ENCODE measurements at regions not wholly inside any gene's neighbourhood (a gene's known extent, or its start where the extent isn't known, plus 50 kb on each side); places are given as distances from the start of the nearest gene placed in this dataset.

DNA sequence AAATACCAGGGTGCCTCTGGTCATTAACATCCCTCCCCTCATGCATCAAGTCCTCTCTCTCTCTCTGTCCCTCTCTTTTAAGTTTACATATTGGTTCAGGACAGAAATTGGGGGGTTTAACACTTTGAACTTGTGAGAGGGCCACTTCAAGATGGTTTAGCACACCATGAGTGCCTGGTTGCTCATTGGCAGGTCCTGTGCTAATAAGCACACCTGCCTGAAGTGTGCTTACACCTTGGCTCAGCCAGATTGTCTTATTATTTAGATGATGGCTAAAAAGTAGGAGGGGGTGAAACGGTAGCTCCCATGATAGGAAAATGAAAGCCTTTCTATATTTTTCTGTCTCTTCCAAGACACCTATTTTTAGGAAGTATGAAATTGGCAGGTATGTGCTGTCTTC, 205.8 kb downstream of the ARL6IP6 start:
- Histone ChIP-seq H3K27me3 (no peaks in the 10 kb centered on the region), H3K27ac (replicated peaks in 1 of 4) (peak overlapping the region in 2 of 4 donors; percentile 40 to 65), H3K4me3 (no peak overlapping the region), H3K36me3 (no peaks in the 10 kb centered on the region), H3K9me3 (no peaks in the 10 kb centered on the region), H3K4me1 (peaks cover 0 to 27% (median 23%) of the 10 kb centered on the region in 4 donors)
- intact Hi-C loops (cut with DNase I) = no loop called here
- 39% methylated on average over 1 of the region's 1 CpG for WGBS
- no peak for DNase-seq (ENCODE audit: extremely low spot score)
- TF ChIP-seq, protein P1, sequence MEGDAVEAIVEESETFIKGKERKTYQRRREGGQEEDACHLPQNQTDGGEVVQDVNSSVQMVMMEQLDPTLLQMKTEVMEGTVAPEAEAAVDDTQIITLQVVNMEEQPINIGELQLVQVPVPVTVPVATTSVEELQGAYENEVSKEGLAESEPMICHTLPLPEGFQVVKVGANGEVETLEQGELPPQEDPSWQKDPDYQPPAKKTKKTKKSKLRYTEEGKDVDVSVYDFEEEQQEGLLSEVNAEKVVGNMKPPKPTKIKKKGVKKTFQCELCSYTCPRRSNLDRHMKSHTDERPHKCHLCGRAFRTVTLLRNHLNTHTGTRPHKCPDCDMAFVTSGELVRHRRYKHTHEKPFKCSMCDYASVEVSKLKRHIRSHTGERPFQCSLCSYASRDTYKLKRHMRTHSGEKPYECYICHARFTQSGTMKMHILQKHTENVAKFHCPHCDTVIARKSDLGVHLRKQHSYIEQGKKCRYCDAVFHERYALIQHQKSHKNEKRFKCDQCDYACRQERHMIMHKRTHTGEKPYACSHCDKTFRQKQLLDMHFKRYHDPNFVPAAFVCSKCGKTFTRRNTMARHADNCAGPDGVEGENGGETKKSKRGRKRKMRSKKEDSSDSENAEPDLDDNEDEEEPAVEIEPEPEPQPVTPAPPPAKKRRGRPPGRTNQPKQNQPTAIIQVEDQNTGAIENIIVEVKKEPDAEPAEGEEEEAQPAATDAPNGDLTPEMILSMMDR (IDR thresholded peaks at IDR 0.05) = no peak
- TF ChIP-seq POLR2A (IDR thresholded peaks at IDR 0.05; ENCODE audit: low read depth) (no peak), POLR2AphosphoS5 (IDR thresholded peaks at IDR 0.05) (no peak), EP300 (IDR thresholded peaks at IDR 0.05) (no peak)

DNA sequence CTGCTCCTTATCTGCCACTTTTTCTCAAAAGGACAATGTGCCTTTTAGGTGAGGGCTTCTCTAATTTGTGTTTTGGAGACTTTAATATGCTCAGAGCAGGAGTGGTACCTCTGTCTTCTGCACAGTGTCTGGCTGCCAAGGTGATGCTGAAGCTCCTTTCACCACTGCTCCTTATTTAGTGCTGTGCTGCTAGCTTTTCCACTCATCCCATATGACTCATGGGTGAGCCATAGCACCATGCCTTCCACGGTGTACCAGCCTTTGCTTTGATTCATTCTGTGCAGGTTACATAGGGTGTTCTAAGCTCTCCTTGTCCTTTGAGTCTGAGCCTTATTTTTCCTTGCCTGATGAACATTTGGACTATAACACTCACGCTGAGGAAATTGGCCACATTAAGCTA, 202.4 kb downstream of the ARL6IP6 start:
- Histone ChIP-seq H3K27ac (replicated peaks in 1 of 4) (peak overlapping the region in 3 of 4 donors; percentile 31 to 57 (median 52)), H3K27me3 (no peaks in the 10 kb centered on the region), H3K4me1 (peaks cover 0 to 24% (median 21%) of the 10 kb centered on the region in 4 donors), H3K36me3 (no peaks in the 10 kb centered on the region), H3K4me3 (no peak overlapping the region), H3K9me3 (no peaks in the 10 kb centered on the region)
- intact Hi-C loops (cut with DNase I) = no loop called here
- DNase-seq (ENCODE audit: extremely low spot score) = no peak
- TF ChIP-seq POLR2A (IDR thresholded peaks at IDR 0.05; ENCODE audit: low read depth) = no peak
- TF ChIP-seq, protein P1 (IDR thresholded peaks at IDR 0.05) = no peak
- TF ChIP-seq EP300 (IDR thresholded peaks at IDR 0.05) = no peak
- TF ChIP-seq POLR2AphosphoS5 (IDR thresholded peaks at IDR 0.05) = peak; percentile 65
- 30% methylated on average over 2 of the region's 2 CpGs for WGBS

DNA sequence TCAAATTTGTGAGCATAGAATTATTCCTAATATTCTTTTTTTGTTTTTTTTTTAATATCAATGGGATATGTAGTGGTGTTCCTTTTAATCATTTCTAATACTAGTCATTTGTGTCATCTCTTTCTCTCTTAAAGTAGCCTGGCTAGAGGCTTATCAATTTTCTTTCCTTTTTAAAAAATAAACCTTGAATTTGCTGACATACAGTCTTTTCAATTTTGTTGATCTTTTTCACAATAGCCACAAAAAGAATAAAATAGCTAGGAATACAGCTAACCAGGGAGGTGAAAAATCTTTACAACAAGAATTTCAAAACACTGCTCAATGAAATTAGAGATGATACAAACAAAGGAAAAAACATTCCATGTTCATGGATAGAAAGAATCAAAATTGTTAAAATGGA, 192.6 kb downstream of the ARL6IP6 start:
- intact Hi-C loops (cut with DNase I) = no loop called here
- no peak overlapping the region for H3K4me3 ChIP-seq
- DNase-seq (ENCODE audit: extremely low spot score) = no peak
- H3K4me1 ChIP-seq = no peaks in the 10 kb centered on the region
- no peaks in the 10 kb centered on the region for H3K36me3 ChIP-seq
- TF ChIP-seq, protein P1 (IDR thresholded peaks at IDR 0.05) = no peak
- no peak for TF ChIP-seq EP300 (IDR thresholded peaks at IDR 0.05)
- H3K27ac ChIP-seq (replicated peaks in 1 of 4) = no peak overlapping the region
- H3K9me3 ChIP-seq = no peaks in the 10 kb centered on the region
- no peaks in the 10 kb centered on the region for H3K27me3 ChIP-seq

DNA sequence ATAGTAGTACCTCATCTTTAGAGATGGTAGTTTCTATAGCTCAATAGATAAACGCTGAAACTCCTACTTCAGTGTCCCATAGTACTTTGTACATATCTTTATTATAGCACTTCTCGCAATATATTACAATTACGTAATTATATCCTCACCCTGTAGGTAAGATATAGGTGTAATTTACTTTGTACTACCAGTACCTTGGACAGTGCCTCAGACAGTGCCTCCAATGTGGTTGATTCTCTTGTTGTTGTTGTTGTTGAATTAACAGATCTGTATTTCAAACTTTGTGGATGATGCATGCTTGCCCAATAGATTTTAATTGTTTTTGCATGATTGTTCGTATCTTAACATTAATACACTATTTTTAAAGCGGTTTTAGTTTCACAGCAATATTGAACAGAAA, 188.6 kb downstream of the ARL6IP6 start:
- no peaks in the 10 kb centered on the region for H3K4me1 ChIP-seq

DNA sequence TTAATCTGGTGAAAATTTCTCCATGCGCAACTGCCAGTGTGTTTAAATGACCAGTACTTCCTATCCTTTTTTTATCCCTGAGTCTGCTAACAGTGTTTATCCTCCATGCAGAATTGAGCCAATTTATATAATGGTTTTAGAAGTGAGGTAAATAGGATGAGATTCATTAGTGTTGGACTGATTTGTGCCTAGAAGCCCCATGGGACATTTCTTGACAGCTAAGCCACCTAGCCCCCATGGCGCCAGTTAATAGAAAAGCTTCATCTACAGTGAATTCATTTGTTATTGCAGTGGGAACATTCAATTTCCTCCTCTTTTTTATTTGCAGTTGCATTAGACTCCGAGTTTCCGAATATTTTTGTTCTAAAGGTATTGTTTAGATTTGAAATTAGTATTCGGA, 175.6 kb downstream of the ARL6IP6 start:
- Histone ChIP-seq H3K4me1 (peaks cover 0 to 12% (median 9%) of the 10 kb centered on the region in 4 donors), H3K36me3 (no peaks in the 10 kb centered on the region), H3K9me3 (no peaks in the 10 kb centered on the region), H3K4me3 (no peak overlapping the region), H3K27me3 (no peaks in the 10 kb centered on the region), H3K27ac (replicated peaks in 1 of 4) (no peak overlapping the region)
- TF ChIP-seq, protein P1 (IDR thresholded peaks at IDR 0.05) = no peak
- TF ChIP-seq EP300 (IDR thresholded peaks at IDR 0.05) (no peak), POLR2AphosphoS5 (IDR thresholded peaks at IDR 0.05) (no peak), POLR2A (IDR thresholded peaks at IDR 0.05; ENCODE audit: low read depth) (no peak)
- intact Hi-C loops (cut with DNase I) = no loop called here
- WGBS = 92% methylated on average over 5 of the region's 5 CpGs
- no peak for DNase-seq (ENCODE audit: extremely low spot score)

More for the DNA sequence above, 188.6 kb downstream of the ARL6IP6 start:
- TF ChIP-seq POLR2AphosphoS5 (IDR thresholded peaks at IDR 0.05) = no peak
- TF ChIP-seq, protein P1 (IDR thresholded peaks at IDR 0.05) = no peak
- no peak for TF ChIP-seq EP300 (IDR thresholded peaks at IDR 0.05)
- intact Hi-C loops (cut with DNase I) = no loop called here
- no peak for DNase-seq (ENCODE audit: extremely low spot score)
- WGBS = 70% methylated on average over 5 of the region's 5 CpGs
- Histone ChIP-seq H3K36me3 (no peaks in the 10 kb centered on the region), H3K27ac (replicated peaks in 1 of 4) (no peak overlapping the region), H3K9me3 (no peaks in the 10 kb centered on the region), H3K4me3 (no peak overlapping the region), H3K27me3 (no peaks in the 10 kb centered on the region)
